B cell (primary cell): ENCODE measurements at regions not wholly inside any gene's neighbourhood (a gene's known extent, or its start where the extent isn't known, plus 50 kb on each side); places are given as distances from the start of the nearest gene placed in this dataset.
"Not testable (repeated sequence)": the region's sequence is repeated elsewhere in the genome, so short reads cannot be mapped to it uniquely, and the experiment has no call there.

Experiments
- CTCF ChIP-seq: fragments of 200-600 bp; IDR thresholded peaks from one replicate; pipeline ENCODE4 v1.8.0; 2022; ENCODE audit warnings: antibody characterized with exemption, mild to moderate bottlenecking
- EZH2 ChIP-seq: IDR thresholded peaks from 2 replicates; pipeline ENCODE4 v1.6.1; 2012; ENCODE audit warnings: borderline replicate concordance, low read depth, mild to moderate bottlenecking, moderate library complexity, low read length; ENCODE audit not compliant: insufficient read depth, poor library complexity, severe bottlenecking

DNA sequence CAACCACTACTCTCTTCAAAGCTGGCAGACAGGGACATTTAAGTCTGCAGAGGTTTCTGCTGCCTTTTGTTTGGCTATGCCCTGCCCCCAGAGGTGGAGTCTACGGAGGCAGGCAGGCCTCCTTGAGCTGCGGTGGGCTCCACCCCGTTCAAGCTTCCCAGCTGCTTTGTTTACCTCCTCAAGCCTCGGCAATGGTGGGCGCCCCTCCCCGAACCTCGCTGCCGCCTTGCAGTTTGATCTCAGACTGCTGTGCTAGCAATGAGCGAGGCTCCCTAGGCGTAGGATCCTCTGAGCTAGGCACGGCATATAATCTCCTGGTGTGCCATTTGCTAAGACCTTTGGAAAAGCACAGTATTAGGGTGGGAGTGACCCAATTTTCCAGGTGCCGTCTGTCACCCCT, 252.2 kb downstream of the OXSM start:
- TF ChIP-seq CTCF, EZH2: not testable (repeated sequence)
